Effector memory CD4-positive, alpha-beta T cell (primary cell): ENCODE measurements at regions not wholly inside any gene's neighbourhood (a gene's known extent, or its start where the extent isn't known, plus 50 kb on each side); places are given as distances from the start of the nearest gene placed in this dataset.

ENCODE experiments used
- DNase-seq, 3 donors: peaks; one replicate each; pipeline ENCODE4 v3.0.0-alpha.2; 2020
- H3K27ac ChIP-seq: 2 replicates; pipeline ENCODE4 v1.7.0; 2013; ENCODE audit warnings: mild to moderate bottlenecking, low read length, moderate library complexity; ENCODE audit not compliant: insufficient read depth, poor library complexity, severe bottlenecking
- H3K27me3 ChIP-seq: replicated peaks from 2 replicates; pipeline ENCODE4 v1.7.0; 2013; ENCODE audit warnings: mild to moderate bottlenecking, low read length; ENCODE audit not compliant: insufficient read depth, control insufficient read depth, poor library complexity, severe bottlenecking
- H3K36me3 ChIP-seq: 2 replicates; pipeline ENCODE4 v1.7.0; 2013; ENCODE audit warnings: mild to moderate bottlenecking, low read length, moderate library complexity; ENCODE audit not compliant: control insufficient read depth, insufficient read depth
- H3K4me1 ChIP-seq: 2 replicates; pipeline ENCODE4 v1.7.0; 2013; ENCODE audit warnings: low read length, mild to moderate bottlenecking; ENCODE audit not compliant: control insufficient read depth, insufficient read depth, poor library complexity, severe bottlenecking
- H3K4me3 ChIP-seq: 2 replicates; pipeline ENCODE4 v1.7.0; 2013; ENCODE audit warnings: low read length, low read depth, mild to moderate bottlenecking; ENCODE audit not compliant: insufficient read depth, poor library complexity, severe bottlenecking
- H3K9me3 ChIP-seq: 2 replicates; pipeline ENCODE4 v1.7.0; 2013; ENCODE audit warnings: mild to moderate bottlenecking, low read length, moderate library complexity; ENCODE audit not compliant: control insufficient read depth

DNA sequence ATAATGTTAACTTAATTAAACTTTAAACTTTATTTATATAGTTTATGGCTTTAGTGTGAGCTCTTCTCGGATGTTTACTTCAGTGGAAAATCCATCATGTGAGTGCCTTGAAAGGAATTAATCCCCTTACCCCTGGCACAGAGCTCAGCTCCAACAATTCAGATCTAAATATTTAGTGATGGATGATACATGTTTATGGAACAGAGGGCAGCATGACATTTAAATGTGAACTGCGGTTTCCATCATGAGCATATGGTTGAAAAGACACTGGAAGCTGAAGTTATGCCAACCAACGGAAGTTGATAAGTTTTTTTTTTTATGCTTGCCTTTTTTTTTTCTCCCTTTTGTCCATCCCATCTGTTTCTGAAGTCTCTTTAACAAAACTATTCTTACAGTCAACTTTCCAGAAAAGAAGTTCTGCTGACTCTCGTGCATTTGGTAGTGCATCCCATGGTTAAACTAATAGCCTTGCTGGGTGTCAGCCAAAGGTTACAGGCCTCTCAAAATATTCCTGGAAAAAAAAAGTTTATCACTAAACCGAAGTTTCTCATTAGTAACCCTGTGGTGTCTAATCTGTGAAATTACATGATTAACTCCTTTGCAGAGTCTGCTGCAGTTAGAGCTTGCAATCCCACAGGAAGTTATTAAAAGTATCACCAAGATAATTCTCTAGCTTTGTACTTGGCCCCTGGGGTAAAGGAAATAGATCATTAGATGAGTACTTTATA lies 243.9 kb upstream of the TCF21 start:
- Histone ChIP-seq H3K36me3 (no peaks in the 10 kb centered on the region), H3K9me3 (no peaks in the 10 kb centered on the region), H3K4me3 (no peak overlapping the region), H3K4me1 (no peaks in the 10 kb centered on the region), H3K27me3 (no peaks in the 10 kb centered on the region), H3K27ac (no peak overlapping the region)
- DNase-seq, result no peak

DNA sequence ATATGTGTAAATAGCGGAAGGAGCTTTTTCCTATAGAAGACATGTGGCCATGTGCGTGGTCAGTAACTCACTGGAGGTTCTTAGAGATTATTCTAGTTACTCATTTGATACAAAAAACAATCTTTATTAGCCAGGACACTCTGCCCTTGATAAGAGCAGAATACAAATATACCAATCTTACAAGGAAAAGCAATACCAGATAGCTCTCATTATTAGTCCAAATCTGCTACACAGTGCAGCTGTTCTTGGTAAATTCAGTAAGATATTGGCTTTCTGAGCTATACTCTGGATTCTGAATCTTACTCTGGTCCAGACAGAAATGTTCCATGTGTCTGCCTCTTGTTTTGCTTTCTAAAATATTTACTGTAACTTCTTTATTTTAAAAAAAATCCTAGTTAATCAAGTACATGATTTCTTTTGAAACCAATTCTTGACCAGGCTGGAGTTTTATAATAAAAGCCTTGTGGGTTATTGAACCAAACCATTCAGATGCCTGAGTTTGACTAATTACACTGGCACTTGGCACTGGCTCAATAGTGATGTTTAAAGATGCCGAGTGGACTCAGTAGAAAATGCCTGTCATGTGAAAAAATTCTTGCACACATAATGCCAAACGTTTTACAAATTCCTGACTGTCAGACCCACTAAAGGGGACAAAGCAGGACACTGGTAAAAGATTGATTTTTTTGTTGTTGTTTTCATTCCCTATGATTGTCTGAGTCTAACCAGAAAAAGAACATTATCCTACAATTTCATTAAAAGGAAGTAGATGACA lies 242.8 kb upstream of the TCF21 start:
- no peaks in the 10 kb centered on the region for H3K27me3 ChIP-seq
- no peak for DNase-seq

DNA sequence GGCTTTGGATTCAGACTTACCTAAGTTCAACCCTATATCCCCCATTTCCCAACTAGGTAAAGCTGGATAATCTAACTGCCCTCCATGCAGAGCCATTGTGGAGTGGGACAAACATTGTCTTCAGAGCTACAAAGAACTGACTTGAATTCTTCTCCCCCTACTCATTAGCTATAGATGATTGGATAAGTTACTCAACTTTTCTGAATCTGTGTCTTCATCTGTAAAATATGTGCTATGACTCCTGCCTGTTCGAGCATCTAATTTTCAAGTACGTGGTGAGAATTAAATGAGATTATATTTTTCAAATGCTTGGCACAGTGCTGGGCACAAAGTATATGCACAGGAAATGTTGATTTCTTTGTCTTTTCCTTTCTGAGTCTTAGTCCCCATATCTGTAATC lies 240.3 kb upstream of the TCF21 start:
- DNase-seq, result no peak
- no peak overlapping the region for H3K4me3 ChIP-seq
- no peaks in the 10 kb centered on the region for H3K4me1 ChIP-seq
- no peaks in the 10 kb centered on the region for H3K27me3 ChIP-seq
- no peaks in the 10 kb centered on the region for H3K9me3 ChIP-seq
- no peaks in the 10 kb centered on the region for H3K36me3 ChIP-seq
- no peak overlapping the region for H3K27ac ChIP-seq

More for the DNA sequence above, 242.8 kb upstream of the TCF21 start:
- no peaks in the 10 kb centered on the region for H3K9me3 ChIP-seq
- no peak overlapping the region for H3K27ac ChIP-seq
- no peak overlapping the region for H3K4me3 ChIP-seq
- H3K36me3 ChIP-seq, result no peaks in the 10 kb centered on the region
- H3K4me1 ChIP-seq, result no peaks in the 10 kb centered on the region

- Histone ChIP-seq H3K36me3 (no peaks in the 10 kb centered on the region), H3K27ac (no peak overlapping the region), H3K27me3 (no peaks in the 10 kb centered on the region), H3K9me3 (no peaks in the 10 kb centered on the region), H3K4me3 (no peak overlapping the region), H3K4me1 (no peaks in the 10 kb centered on the region)
- DNase-seq, result no peak
Measured at GRCh38 chr6:133671376-133671775, 217.5 kb upstream of the TCF21 start.

DNA sequence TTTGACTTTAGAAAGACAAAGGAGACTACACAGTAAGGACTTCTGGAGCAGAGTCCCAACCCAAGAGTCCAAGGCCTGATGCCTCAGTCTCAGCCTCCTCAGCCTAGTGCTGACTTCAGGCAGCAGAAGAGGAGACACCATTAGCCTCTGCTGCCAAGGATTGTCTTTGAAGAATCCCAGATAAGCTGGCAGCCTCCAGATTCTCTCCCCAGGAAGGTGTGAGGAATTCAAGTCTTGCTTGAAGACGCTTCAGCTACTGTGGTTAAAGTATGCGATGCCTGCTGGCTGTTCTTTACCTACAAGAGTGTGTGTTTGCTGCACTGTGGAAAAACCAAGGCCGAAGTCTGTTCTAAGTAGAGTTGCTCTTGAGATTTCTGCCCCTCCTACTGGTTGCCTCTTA lies 215.9 kb upstream of the TCF21 start:
- H3K27ac ChIP-seq, result no peak overlapping the region
- no peaks in the 10 kb centered on the region for H3K9me3 ChIP-seq
- H3K27me3 ChIP-seq, result no peaks in the 10 kb centered on the region
- no peak overlapping the region for H3K4me3 ChIP-seq
- no peak for DNase-seq
- H3K36me3 ChIP-seq, result no peaks in the 10 kb centered on the region
- no peaks in the 10 kb centered on the region for H3K4me1 ChIP-seq

- Histone ChIP-seq H3K9me3 (no peaks in the 10 kb centered on the region), H3K27me3 (no peaks in the 10 kb centered on the region), H3K27ac (no peak overlapping the region), H3K4me3 (no peak overlapping the region), H3K36me3 (no peaks in the 10 kb centered on the region), H3K4me1 (no peaks in the 10 kb centered on the region)
- DNase-seq, result no peak
Measured at GRCh38 chr6:133674661-133675060, 214.3 kb upstream of the TCF21 start.

DNA sequence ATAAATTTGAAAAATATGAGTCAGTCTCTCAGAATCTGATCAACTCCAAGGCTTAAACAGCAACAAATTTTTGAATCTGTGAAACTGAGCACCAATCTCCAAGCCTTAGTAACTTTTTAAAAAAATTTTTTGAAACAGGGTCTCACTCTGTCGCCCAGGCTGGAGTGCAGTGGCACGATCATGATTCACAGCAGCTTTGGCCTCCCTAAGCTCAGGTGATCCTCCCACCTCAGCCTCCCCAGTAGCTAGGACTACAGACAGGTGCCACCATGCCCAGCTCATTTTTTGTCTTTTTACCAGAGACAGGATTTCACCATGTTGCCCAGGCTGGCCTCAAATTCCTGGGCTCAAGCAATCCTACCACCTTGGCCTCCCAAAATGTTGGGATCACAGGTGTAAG lies 207.9 kb upstream of the TCF21 start:
- H3K9me3 ChIP-seq, result no peaks in the 10 kb centered on the region
- H3K27ac ChIP-seq, result no peak overlapping the region
- H3K36me3 ChIP-seq, result no peaks in the 10 kb centered on the region
- H3K4me3 ChIP-seq, result no peak overlapping the region
- no peaks in the 10 kb centered on the region for H3K4me1 ChIP-seq
- no peak for DNase-seq
- H3K27me3 ChIP-seq, result no peaks in the 10 kb centered on the region

- H3K4me3 ChIP-seq, result no peak overlapping the region
- H3K36me3 ChIP-seq, result no peaks in the 10 kb centered on the region
- no peaks in the 10 kb centered on the region for H3K4me1 ChIP-seq
- no peaks in the 10 kb centered on the region for H3K9me3 ChIP-seq
- no peak overlapping the region for H3K27ac ChIP-seq
- no peak for DNase-seq
- H3K27me3 ChIP-seq, result no peaks in the 10 kb centered on the region
Measured at GRCh38 chr6:133681891-133682290, 207.0 kb upstream of the TCF21 start.

DNA sequence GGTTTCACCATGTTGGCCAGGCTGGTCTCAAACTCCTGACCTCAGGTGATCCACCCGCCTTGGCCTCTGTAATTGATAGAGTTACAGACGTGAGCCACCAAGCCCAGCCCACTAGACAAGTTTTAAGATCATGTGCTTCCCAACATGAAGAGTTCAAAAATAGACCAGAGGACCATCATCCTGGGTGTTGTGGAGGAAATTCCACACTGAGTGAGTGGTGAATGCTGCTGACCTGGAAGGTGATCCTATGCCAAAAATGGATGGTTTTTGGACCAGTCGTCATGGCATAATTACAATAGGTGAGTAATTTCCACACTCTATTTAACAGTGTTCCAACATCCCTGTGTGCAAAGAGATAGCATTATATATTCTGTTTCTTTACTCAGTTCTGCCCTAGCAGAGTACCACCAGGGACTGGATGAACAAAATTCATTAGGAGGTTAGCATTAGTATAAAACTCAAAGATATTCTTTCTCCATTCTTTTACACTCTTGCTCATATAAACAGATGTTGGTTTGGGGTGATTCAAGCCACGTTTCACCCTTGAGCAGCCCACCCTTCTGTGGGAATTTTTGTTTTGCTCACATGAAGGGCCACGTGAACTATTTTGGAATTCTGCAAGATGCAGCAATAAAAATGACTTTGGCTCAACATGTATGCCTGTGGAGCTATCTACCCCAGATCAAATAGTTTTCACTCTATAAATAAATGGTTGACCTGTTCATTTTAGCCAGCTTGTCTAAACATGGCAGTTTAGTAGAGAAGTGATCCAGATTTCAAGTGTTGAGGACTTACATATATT lies 206.2 kb upstream of the TCF21 start:
- no peaks in the 10 kb centered on the region for H3K36me3 ChIP-seq
- no peak for DNase-seq
- H3K27me3 ChIP-seq, result no peaks in the 10 kb centered on the region
- no peak overlapping the region for H3K27ac ChIP-seq
- H3K4me1 ChIP-seq, result no peaks in the 10 kb centered on the region
- no peaks in the 10 kb centered on the region for H3K9me3 ChIP-seq
- no peak overlapping the region for H3K4me3 ChIP-seq

DNA sequence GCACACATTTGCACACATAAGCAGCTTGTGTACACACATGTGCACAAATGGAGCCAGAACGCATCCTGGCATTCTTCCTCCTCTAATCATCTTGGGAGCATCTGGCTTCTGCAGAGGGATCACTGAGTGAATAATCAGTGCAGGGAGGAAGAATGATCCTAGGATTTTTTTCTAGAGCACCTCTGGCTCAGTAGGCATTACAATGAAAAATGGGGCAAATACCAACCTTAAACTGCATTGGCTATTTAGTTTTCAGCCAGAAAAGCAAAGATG lies 205.7 kb upstream of the TCF21 start:
- Histone ChIP-seq H3K4me3 (no peak overlapping the region), H3K27ac (no peak overlapping the region), H3K9me3 (no peaks in the 10 kb centered on the region), H3K36me3 (no peaks in the 10 kb centered on the region), H3K27me3 (no peaks in the 10 kb centered on the region), H3K4me1 (no peaks in the 10 kb centered on the region)
- no peak for DNase-seq
